ENCODE measurements at regions not wholly inside any gene's neighbourhood (a gene's known extent, or its start where the extent isn't known, plus 50 kb on each side); places are given as distances from the start of the nearest gene placed in this dataset.

- DNase-seq = no peak
These were observed 547.6 kb upstream of the RAB6C start for GRCh38 chr2:129431881-129432280.

- no peak for DNase-seq
These were observed 542.7 kb upstream of the RAB6C start for GRCh38 chr2:129436809-129437208.

- no peak for DNase-seq
These were observed 541.7 kb upstream of the RAB6C start for GRCh38 chr2:129437725-129438124.

- DNase-seq = no peak
These were observed 540.9 kb upstream of the RAB6C start for GRCh38 chr2:129438501-129439057.

- DNase-seq = no peak
These were observed 539.8 kb upstream of the RAB6C start for GRCh38 chr2:129439406-129440302.

- no peak for DNase-seq
These were observed 537.9 kb upstream of the RAB6C start for GRCh38 chr2:129441610-129442009.

- no peak for DNase-seq
These were observed 536.1 kb upstream of the RAB6C start for GRCh38 chr2:129443235-129443864.

- DNase-seq = no peak
These were observed 535.4 kb upstream of the RAB6C start for GRCh38 chr2:129443865-129444739.

GRCh38 chr2:129444751-129445150 is 534.7 kb upstream of the RAB6C start:
- DNase-seq = no peak

- DNase-seq = no peak
These were observed 522.8 kb upstream of the RAB6C start for GRCh38 chr2:129456691-129457090.

- no peak for DNase-seq
These were observed 522.1 kb upstream of the RAB6C start for GRCh38 chr2:129457277-129457818.

- DNase-seq = no peak
These were observed 521.5 kb upstream of the RAB6C start for GRCh38 chr2:129458006-129458405.

- no peak for DNase-seq
These were observed 521.0 kb upstream of the RAB6C start for GRCh38 chr2:129458436-129458835.

- no peak for DNase-seq
These were observed 520.1 kb upstream of the RAB6C start for GRCh38 chr2:129459200-129459876.

GRCh38 chr2:129459881-129460280 is 519.6 kb upstream of the RAB6C start:
- DNase-seq = no peak

GRCh38 chr2:129460299-129461198 is 518.9 kb upstream of the RAB6C start:
- no peak for DNase-seq

GRCh38 chr2:129462349-129462748 is 517.1 kb upstream of the RAB6C start:
- no peak for DNase-seq

- no peak for DNase-seq
These were observed 516.5 kb upstream of the RAB6C start for GRCh38 chr2:129462967-129463366.

- no peak for DNase-seq
These were observed 515.4 kb upstream of the RAB6C start for GRCh38 chr2:129464036-129464435.

- no peak for DNase-seq
These were observed 514.8 kb upstream of the RAB6C start for GRCh38 chr2:129464631-129465030.

- DNase-seq = no peak
These were observed 514.4 kb upstream of the RAB6C start for GRCh38 chr2:129465045-129465444.
